ENCODE measurements at regions not wholly inside any gene's neighbourhood (a gene's known extent, or its start where the extent isn't known, plus 50 kb on each side); places are given as distances from the start of the nearest gene placed in this dataset.
"Not testable (repeated sequence)": the region's sequence is repeated elsewhere in the genome, so short reads cannot be mapped to it uniquely, and the experiment has no call there.

DNA sequence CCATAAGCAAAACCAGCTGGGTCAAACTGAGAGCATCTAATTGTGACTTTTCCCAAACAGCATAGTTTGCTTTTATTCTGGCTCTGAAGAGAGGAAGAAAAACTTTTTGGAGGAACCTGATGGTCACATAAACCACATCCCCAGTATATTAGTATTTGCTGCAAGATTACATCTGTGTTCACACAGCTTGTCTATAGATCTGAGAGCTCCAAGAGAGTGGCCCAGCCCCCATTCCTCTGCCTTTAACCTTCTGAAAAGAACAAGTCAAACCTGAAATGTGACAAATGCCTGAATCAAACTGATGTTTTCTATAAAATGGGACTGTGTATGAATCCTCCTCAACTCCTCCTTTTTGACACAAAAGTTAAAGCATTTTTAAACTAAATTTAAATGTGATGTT, 435.2 kb downstream of the ZNF479 start:
- DNase-seq, result not testable (repeated sequence)

DNA sequence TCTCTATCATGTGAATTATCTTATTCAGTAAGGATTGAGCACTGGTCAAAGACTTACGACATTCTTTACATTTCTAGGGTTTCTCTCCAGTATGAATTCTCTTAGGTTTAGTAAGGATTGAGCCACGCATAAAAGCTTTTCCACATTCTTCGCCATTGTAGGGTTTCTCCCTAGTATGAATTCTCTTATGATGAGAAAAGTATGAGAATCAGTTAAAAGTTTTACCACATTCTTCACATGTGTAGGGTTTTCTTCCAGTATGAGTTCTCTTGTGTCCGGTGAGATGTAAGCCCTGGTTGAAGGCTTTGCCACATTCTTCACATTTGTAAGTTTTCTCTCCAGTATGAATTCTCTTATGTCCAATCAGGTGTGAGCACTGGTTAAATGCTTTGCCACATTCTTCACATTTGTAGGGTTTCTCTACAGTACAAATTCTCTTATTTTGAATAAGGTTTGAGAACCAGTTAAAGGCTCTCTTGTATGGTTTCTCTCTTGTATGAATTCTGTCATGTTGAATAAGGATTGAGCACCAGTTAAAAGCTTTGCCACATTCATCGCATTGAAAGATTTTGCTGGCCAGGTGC, 445.9 kb downstream of the ZNF479 start:
- no peak for DNase-seq

DNA sequence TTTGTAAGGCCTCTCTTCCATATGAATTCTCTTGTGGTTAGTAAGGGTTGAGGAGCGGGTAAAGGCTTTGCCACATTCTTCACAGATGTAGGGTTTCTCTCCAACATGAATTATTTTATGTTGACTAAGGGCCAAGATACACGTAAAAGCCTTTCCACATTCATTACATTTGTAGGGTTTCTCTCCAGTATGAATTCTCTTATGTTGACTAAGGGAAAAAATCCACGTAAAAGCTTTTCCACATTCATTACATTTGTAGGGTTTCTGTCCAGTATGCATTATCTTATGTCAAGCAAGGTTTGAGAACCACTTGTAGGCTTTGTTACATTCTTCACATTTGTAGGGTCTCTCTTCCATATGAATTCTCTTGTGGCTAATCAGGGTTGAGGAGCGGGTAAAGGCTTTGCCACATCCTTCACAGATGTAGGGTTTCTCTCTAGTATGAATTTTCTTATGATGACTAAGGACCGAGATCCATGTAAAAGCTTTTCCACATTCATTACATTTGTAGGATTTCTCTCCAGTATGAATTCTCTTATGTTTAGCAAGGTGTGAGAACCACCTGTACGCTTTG, 493.0 kb downstream of the ZNF479 start:
- DNase-seq, result no peak

DNA sequence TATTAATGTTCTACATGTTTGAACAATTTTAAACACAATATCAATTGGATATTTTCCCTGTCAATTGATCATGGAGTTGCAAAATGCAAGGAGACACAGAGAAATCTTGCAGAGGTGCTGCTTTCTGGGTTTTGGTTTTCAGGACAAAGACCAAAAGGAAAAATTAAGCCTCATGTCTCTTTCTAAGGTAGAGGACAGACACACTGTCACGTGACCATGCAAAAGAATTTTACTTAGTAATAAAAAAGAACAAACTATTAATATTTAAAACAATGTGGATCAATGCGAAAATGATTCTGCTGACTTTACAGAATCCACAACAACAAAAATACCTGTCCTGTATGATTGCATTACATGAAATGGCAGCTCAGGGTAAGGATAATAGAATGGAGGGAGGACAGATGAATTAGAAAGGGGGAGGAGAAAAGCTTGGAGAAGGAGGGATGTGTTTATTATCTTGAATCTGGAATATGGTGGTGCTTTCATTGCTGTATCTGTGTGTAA, 493.7 kb upstream of the NUPR2 start:
- DNase-seq, result no peak

DNA sequence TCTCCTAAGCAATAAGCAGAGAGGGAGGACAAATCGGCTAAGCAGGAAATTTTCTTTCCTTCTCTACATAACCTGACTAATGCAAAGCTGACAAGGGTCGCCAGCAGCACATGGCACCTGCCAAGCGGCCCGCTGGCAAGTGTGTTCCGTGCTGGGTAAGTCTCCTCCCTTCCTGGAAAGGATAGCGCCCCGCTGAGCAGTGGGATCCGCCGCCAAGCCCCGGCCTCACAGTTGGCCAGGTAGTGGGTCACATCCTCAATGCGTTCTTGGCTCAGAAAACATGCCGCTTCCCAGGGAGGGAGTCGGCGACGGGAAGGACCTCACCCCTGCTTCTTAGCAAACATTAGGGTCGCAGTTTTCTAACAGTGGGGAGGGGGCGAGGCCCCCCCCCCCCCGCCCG, 488.9 kb upstream of the NUPR2 start:
- DNase-seq, result no peak

DNA sequence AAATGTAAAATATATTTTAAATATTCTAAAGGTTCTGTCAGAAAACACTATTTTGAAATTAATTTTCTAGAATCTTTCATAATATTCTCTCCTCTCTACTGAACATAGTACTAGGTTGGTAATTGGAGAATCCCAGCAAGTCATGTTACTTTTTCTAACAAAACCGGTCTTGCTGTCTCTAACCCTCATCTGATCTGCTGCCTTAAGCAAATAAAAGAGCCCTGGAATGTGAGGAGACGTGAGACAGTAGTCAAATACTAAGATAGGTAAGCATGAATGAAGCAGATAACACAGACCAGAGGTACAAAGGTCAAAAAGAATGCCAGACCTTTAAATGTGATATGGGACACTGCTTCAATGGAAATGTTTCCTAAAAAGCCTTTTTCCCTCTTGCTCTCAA, 462.4 kb upstream of the NUPR2 start:
- DNase-seq, result no peak

DNA sequence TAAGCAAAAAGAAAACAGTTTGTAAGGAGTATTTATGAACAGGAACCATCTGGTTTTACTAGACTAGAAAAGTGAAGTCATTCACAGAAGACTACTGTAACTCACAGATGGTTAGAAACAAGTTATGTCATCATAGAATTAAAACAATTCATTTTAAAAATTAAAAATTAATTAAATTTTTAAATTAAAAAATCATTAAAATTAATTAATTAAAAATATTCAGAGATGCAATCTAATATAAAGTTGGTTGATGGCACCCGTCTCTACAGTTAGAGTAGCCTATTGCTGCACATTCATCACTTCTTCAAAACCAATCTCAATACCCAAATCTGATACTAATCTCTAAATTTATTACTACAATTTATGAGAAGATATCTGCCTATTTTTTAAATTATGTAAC, 454.8 kb upstream of the NUPR2 start:
- no peak for DNase-seq

DNA sequence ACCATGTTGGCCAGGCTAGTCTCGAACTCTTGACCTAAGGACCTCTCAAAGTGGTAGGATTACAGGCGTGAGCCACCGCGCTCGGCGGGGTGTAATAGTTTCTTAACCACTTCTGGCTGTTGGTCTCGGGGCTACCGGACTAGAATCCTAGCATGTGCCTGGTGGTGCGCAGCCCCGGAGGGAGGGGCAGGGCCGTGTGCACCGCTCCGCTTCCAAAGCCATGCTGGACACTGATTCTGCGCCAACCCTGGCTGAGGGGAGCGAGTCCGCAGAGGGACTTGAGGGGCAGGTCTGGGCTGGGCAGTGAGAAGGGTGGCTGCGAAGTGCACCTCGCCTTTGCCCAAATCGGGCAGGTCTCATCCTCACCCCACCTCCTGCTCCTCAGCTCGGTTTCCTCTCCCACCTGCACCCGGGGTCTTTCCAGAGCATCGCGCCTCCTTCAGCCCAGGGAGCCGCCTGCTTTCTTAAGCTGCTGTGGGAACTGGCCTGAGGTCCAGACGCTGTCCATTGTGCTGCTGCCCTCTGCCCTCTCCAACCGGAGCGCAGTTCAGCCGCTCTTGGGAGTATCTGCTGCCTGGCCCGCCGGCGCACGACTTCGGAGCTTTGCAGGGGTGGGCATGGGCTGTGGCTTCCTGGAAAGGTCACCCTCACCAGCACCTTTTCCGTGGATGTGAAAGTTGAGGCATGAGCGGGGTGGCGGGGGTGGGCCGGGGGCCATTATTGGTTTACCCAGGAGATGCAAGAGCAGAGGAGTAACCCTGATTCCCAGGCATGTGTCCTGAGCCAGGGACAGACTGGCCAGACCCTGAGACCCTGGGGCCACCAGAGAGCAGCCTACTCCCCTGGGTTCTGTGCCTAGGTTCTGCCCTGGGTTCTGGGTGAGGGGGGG, 422.6 kb upstream of the NUPR2 start:
- DNase-seq, result no peak

DNA sequence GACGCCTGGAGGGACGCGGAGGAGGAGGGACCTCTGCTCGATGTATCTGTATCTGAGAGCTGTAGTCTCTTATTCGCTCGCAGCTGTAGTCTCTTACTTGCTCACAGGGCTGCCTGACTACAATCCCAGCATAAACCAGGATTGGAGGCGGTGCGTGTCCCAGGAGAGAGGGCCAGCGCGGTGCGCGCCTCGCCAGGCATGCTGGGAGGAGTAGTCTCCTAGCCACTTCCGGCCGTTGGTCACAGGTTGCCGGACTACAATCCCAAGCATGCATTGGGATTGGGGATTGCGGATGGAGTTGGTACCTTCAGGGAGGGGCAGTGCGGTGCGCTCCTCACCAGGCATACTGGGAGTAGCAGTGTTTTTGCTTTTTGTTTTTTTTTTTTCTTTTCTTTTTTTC, 421.7 kb upstream of the NUPR2 start:
- no peak for DNase-seq

DNA sequence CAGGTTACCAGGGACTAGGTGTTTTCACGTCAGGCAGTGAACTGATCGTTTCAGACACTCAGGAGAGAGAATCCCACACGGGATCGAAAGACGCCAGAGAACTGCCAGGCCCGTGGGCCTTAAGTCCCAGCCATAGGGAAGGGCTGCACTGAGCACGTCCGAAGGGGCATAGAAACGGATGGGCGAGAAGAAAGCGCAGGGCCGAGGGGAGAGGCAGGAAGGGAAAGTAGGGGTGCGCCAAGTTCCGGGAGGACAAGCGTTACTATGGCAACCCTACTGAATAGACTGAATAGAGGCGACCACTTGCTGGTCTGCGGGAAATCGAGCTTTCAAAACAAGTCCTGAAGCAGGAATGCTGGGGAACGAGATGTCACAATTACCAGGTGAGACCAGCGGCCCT, 421.3 kb upstream of the NUPR2 start:
- no peak for DNase-seq

DNA sequence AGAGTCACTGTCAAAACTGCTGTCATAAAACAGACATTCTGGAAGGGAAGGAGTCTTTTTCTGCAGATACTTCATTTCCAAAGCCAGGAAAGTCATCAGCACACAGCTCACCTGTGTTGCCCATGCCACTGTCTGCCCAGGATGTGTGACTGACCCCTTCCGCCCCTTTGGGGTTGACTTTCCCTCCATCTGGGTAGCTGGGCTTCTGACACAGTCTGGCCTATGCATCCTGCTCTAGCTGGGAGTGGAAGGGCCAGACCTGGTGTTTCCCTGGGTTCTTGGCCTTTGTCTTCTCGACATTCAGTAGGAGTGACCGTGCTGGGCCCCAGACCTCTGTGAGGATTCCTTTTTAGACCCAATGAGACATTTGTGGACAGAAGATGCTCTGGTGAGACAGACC, 378.9 kb upstream of the NUPR2 start:
- no peak for DNase-seq

DNA sequence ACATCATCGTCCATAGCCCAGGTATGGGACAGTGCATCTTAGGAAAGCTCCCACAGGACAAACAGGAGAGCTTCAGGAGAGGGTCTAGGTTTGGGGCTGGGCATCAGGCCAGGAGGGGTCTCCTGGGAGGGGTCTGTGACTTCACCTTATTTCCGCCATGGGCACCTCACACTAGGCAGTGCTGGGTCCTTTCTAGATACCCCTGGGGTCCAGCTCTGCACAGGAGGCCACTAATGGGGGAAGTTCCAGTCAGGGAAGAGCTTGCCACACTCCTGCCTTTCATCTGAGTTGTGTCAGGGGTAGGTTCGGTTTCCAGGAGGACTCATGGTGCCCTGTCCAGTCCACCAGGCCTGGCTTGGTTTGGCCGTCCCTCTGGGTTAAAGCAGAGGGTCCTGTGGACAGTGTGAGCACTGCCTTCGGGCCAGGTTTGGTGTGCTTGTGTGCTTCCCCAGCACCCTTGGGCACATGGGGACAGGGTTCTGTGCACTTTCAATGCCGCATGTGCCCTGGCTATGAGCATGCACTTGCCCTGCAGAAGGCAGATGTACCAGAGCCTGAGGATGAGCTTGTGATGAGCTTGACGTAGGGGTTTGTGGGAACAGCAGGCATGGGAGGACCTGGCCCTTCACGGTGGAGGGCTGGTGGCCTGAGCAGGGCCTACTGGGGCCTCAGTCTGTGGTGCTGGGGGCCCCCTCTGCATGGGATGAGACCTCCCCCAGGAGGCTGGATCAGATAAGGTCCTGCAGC, 377.7 kb upstream of the NUPR2 start:
- no peak for DNase-seq

DNA sequence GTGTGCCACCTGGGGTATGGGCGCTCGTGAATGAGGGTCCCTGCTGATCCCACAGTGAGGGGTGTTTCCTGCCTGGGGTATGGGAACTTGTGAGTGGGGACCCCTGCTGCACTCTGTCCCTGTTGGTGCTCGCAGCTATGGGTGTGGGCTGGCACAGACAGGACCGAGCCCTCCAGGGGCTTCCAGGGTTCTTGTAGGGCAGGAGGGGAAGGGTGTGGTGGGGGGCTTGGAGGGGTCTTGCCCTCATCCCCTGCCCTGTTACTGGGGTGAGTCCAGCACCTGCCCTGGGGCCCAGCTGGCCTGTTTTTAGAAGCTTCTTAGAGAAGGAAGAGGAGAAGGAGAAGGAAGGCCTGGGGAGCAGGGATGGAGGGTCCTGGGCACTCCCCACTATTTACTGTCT, 377.0 kb upstream of the NUPR2 start:
- no peak for DNase-seq

DNA sequence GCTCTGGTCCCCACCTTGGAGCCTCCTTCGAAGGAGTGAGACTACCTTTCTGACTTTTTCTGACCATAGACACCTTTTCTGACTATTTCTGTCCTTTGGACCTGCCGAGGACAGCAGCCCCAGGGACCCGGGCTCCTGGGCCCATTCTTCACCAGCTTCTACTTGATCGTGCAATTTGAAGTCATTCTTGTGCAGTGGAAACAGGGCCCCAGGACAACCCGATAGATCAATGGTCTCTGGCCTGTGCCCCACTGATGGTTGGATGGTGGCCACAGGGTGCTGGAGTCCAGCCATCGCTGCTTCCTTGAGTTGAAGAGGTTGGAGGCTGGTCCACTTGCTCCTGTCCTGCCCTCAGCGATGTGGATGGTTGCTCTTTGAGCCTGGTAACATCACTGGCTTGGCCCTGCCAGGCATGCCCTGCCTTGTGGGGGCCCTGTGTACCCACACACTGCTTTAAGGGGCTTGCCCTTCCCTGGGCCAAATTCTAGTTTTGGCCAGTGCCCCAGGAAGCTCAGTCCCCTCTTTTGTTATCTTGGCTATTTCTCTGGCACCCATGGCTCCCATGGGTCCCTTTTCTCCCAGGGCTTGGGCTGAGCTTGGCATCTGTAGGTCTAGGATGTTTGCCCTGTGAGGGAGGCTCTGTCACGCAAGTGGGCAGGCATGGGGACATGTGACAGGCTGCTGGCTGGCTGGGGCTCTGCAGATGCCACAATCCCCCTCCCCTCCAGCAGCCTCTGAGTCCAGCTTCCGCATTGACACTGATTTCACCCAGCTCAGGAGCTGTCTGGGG, 375.6 kb upstream of the NUPR2 start:
- no peak for DNase-seq

DNA sequence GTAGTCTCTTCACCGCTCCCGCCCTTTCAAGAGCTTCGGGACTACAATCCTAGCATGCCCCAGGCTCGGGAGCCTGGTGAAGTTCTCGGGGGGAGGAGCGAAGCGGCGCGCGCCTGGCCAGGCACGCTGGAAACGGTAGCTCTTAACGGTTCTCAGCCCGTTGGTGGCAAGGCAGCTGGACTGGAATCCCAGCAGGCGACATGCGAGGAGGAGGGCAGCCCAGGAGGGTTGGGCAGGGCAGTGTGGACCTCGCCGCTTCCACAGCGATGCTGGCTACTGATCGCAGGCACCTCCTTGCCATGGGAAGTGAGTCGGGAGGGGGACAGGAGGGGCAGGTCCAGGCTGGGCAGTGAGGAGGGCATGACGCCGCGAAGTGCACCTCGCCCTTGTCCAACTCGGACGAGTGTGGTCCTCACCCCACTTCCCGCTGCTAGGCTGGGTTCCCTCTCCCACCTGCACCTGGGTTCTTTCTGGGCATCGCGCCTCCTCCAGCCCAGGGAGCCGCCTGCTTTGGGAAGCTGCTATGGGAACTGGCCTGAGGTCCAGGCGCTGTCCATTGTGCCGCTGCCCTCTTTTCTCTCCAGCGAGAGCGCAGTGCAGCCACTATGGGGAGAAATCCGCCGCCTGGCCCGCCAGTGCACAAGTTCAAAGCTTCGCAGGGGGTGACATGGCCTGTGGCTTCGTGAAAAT, 367.8 kb upstream of the NUPR2 start:
- no peak for DNase-seq

DNA sequence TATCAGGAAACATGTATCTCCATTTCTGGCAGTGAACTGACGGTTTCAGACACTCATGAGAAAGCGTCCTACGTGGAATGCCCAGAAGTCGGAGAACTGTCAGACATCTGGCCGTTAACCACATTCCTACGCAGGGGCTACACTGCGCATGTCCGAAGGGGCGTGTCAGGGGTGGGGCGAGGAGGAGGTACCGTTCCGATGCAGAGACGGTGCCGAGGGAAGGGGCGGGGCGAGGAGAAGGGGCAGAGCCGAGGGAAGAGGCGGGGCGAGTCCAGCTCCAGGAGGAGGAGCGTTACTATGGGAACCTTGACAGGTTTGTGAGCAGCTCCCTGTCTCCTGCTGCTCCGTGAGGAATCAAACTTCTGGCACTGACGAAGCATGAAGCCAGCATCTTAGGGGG, 366.9 kb upstream of the NUPR2 start:
- no peak for DNase-seq

DNA sequence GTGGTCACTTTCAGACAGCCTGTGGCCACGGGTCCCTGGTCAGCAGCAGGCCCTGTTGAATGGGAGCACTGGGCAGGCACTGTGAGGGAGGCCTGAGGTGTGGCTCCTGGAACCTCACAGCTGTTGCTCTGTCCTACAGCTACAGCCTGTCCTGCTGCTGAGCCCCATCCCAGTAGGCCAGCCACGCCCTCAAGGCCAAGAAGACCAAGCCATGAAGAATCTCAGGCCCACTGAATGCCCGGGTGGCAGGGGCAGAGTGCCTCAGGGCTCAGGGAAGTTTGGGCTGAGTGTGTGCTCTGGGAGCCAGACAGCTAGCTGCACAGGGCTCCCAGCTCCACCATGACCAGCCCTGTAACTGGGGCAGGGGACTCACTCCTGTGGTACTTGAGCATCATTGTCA, 363.5 kb upstream of the NUPR2 start:
- no peak for DNase-seq

DNA sequence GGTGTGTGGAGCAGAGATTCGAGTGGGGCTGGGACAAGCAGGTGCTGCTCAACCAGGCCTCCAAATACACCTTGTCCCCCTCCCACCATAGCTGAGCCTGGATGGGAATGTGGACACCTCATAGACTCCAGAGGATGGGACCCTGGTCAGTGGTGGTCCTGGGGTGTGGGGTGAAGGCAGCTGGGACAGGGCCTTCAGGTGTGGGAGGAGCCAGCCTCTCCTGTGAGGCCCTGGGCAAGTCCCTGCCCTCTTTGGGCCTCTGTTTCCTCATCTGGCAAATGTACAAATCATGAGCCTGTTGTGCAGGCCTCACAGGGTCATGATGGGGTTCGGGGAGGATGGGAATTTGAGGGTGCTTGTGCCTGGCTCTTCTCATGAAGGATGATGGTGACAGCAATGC, 362.9 kb upstream of the NUPR2 start:
- DNase-seq, result no peak

DNA sequence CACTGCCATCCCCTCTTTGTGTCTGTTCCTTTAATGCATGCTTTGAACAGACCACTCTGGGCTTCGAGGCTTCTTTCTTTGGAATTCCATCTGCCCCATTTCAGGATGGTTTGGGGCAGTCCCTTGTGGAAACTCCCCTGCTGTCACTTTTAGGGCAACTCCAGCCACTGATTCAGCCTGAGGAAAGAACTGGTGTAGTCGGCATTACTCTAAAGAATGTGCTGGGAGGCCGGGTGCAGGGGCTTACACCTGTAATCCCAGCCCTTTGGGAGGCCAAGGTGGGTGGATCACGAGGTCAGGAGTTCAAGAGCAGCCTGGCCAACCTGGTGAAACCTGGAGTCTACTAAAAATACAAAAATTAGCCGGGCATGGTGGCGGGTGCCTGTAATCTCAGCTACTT, 358.1 kb upstream of the NUPR2 start:
- DNase-seq, result no peak

DNA sequence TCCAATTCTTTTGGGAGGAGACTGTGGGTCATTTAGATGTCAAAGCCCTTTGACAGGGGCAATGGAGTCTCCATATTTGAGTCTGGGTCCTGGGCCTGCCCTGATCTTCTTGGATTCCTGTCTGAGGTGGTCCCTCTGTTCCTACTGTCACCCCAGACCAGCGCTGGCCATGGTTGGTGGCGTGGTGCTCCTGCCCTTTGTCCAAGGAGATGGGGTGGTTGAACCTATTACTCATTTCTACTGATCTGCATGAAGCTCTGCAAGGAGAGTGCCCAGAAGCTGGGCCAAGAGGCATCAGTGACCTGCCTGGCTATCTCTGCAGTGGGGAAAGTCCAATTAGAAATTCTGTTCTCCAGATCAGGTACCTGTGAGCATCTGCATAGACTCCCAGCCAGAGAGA, 355.6 kb upstream of the NUPR2 start:
- no peak for DNase-seq

DNA sequence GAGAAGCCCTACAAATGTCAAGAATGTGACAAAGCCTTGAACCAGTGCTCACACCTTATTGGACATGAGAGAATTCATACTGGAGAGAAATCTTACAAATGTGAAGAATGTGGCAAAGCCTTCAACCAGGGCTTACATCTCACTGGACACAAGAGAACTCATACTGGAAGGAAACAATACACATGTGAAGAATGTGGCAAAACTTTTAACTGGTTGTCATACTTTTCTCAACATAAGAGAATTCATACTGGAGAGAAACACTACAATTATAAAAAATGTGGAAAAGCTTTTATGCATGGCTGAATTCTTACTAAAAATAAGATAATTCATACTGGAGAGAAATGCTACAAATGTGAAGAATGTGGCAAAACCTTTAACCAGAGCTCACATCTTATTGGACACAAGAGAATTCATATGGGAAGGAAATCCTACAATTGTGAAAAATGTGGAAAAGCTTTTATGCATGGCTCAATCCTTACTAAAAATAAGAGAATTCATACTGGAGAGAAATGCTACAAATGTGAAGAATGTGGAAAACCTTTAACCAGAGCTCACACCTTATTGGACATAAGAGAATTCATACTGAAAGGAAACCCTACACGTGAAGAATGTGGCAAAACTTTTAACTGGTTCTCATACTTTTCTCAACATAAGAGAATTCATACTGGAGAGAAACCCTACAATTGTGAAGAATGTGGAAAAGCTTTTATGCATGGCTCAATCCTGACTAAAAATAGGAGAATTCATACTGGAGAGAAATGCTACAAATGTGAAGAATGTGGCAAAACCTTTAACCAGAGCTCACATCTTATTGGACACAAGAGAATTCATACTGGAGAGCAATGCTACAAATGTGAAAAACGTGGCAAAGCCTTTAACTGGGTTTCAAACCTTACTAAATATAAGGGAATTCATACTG, 350.6 kb upstream of the NUPR2 start:
- not testable (repeated sequence) for DNase-seq
